Suprapubic skin (tissue), 4 donors: ENCODE measurements at regions not wholly inside any gene's neighbourhood (a gene's known extent, or its start where the extent isn't known, plus 50 kb on each side); places are given as distances from the start of the nearest gene placed in this dataset.

Experiments
- DNase-seq, 2 donors: peaks; one replicate each; pipeline ENCODE4 v3.0.0-alpha.2; 2019; ENCODE audit warnings: low spot score in 2 of 2
- H3K27ac ChIP-seq: fragments of 200-600 bp; sonication (generic); one replicate; pipeline ENCODE4 v1.5.1; 2019
- H3K27me3 ChIP-seq: fragments of 200-600 bp; sonication (generic); one replicate; pipeline ENCODE4 v1.5.1; 2019
- H3K36me3 ChIP-seq: fragments of 200-600 bp; sonication (generic); one replicate; pipeline ENCODE4 v1.5.1; 2019
- H3K4me1 ChIP-seq: fragments of 200-600 bp; sonication (generic); one replicate; pipeline ENCODE4 v1.5.1; 2019
- H3K4me3 ChIP-seq: fragments of 200-600 bp; sonication (generic); one replicate; pipeline ENCODE4 v1.5.1; 2019; ENCODE audit warnings: mild to moderate bottlenecking
- H3K9me3 ChIP-seq: fragments of 200-600 bp; sonication (generic); one replicate; pipeline ENCODE4 v1.5.1; 2019
- CTCF ChIP-seq, 2 donors: fragments of 200-600 bp in 1 of 2; fragments of 450-650 bp in 1 of 2; sonication (generic) in 1 of 2; IDR thresholded peaks; one replicate each; pipeline ENCODE4 v1.5.1; 2016 to 2019; ENCODE audit warnings: antibody characterized with exemption in 2 of 2, mild to moderate bottlenecking in 1 of 2, moderate library complexity in 1 of 2
- EP300 ChIP-seq: sonication (generic); formaldehyde crosslinking; IDR thresholded peaks from one replicate; pipeline ENCODE4 v1.6.1; 2017; ENCODE audit warnings: antibody characterized with exemption
- POLR2A ChIP-seq, 2 donors: fragments of 450-650 bp; IDR thresholded peaks; one replicate each; pipeline ENCODE4 v1.6.1; 2017; ENCODE audit warnings: antibody characterized with exemption in 2 of 2, mild to moderate bottlenecking in 2 of 2, moderate library complexity in 2 of 2
- POLR2AphosphoS5 ChIP-seq, 3 donors: sonication (generic); formaldehyde crosslinking; IDR thresholded peaks; one replicate each; pipeline ENCODE4 v1.6.1; 2017; ENCODE audit warnings: antibody characterized with exemption in 3 of 3
- WGBS: methylation state at CpG from one replicate; pipeline ENCODE4 v1.1.5; 2018; 5-methylcytosine and 5-hydroxymethylcytosine counted together

GRCh38 chr13:103810026-103810425 lies 743.8 kb upstream of the SLC10A2 start:
- Histone ChIP-seq H3K36me3 (no peaks in the 10 kb centered on the region), H3K27ac (no peak overlapping the region), H3K27me3 (no peaks in the 10 kb centered on the region), H3K4me3 (no peak overlapping the region), H3K9me3 (no peaks in the 10 kb centered on the region), H3K4me1 (no peaks in the 10 kb centered on the region)
- TF ChIP-seq EP300 (no peak), POLR2A (IDR thresholded peaks at IDR 0.05) (no peak), POLR2AphosphoS5 (IDR thresholded peaks at IDR 0.05) (no peak), CTCF (IDR thresholded peaks at IDR 0.05) (no peak)
- WGBS: 76% methylated on average over 3 of the region's 3 CpGs
- DNase-seq: no peak

- Histone ChIP-seq H3K9me3 (no peaks in the 10 kb centered on the region), H3K4me3 (no peak overlapping the region), H3K36me3 (no peaks in the 10 kb centered on the region), H3K27me3 (no peaks in the 10 kb centered on the region), H3K4me1 (no peaks in the 10 kb centered on the region), H3K27ac (no peak overlapping the region)
- 51% methylated on average over 4 of the region's 4 CpGs for WGBS
- no peak for DNase-seq
- TF ChIP-seq EP300 (no peak), POLR2A (IDR thresholded peaks at IDR 0.05) (no peak), POLR2AphosphoS5 (IDR thresholded peaks at IDR 0.05) (no peak), CTCF (IDR thresholded peaks at IDR 0.05) (no peak)
These were observed 739.6 kb upstream of the SLC10A2 start for GRCh38 chr13:103805771-103806170.

- Histone ChIP-seq H3K4me1 (no peaks in the 10 kb centered on the region), H3K36me3 (no peaks in the 10 kb centered on the region), H3K27me3 (no peaks in the 10 kb centered on the region), H3K4me3 (no peak overlapping the region), H3K9me3 (no peaks in the 10 kb centered on the region), H3K27ac (no peak overlapping the region)
- WGBS: 16% methylated on average over 2 of the region's 2 CpGs
- TF ChIP-seq POLR2AphosphoS5 (IDR thresholded peaks at IDR 0.05) (no peak), CTCF (IDR thresholded peaks at IDR 0.05) (no peak), EP300 (no peak), POLR2A (IDR thresholded peaks at IDR 0.05) (no peak)
- no peak for DNase-seq
These were observed 737.1 kb upstream of the SLC10A2 start for GRCh38 chr13:103803349-103803748.

GRCh38 chr13:103799028-103799427 lies 732.8 kb upstream of the SLC10A2 start:
- Histone ChIP-seq H3K9me3 (no peaks in the 10 kb centered on the region), H3K27ac (no peak overlapping the region), H3K4me3 (no peak overlapping the region), H3K27me3 (no peaks in the 10 kb centered on the region), H3K36me3 (no peaks in the 10 kb centered on the region), H3K4me1 (no peaks in the 10 kb centered on the region)
- TF ChIP-seq CTCF (IDR thresholded peaks at IDR 0.05): no peak
- TF ChIP-seq EP300: no peak
- TF ChIP-seq POLR2A (IDR thresholded peaks at IDR 0.05): no peak
- TF ChIP-seq POLR2AphosphoS5 (IDR thresholded peaks at IDR 0.05): no peak
- 81% methylated on average over 5 of the region's 5 CpGs for WGBS
- DNase-seq: no peak

GRCh38 chr13:103795892-103796478 lies 729.8 kb upstream of the SLC10A2 start:
- TF ChIP-seq EP300 (no peak), POLR2A (IDR thresholded peaks at IDR 0.05) (no peak), CTCF (IDR thresholded peaks at IDR 0.05) (no peak), POLR2AphosphoS5 (IDR thresholded peaks at IDR 0.05) (no peak)
- Histone ChIP-seq H3K4me3 (no peak overlapping the region), H3K27me3 (no peaks in the 10 kb centered on the region), H3K36me3 (no peaks in the 10 kb centered on the region), H3K4me1 (no peaks in the 10 kb centered on the region), H3K9me3 (no peaks in the 10 kb centered on the region), H3K27ac (no peak overlapping the region)
- DNase-seq: no peak
- 59% methylated on average over 3 of the region's 3 CpGs for WGBS
